Panc1 (cell line): ENCODE measurements at regions not wholly inside any gene's neighbourhood (a gene's known extent, or its start where the extent isn't known, plus 50 kb on each side); places are given as distances from the start of the nearest gene placed in this dataset.

Experiments
- ATAC-seq: fragments of 200-7000 bp; cut with Tn5 transposase; 2 replicates; pipeline ENCODE4 v1.9.1; 2020; ENCODE audit warnings: mild to moderate bottlenecking, moderate library complexity
- BruUV-seq: library from RNA; stranded (reverse); fragments of 400-500 nt; replicated peaks from 2 replicates; lab custom pipeline; 2021; lab: Mats Ljungman, UMichigan
- CTCF ChIA-PET: fragments of 300-600 bp; sonication (Branson Sonifier 250); formaldehyde crosslinking; loops from one replicate; lab custom pipeline; 2022; ENCODE audit warnings: antibody characterized with exemption; lab: Charles Lee
- POLR2A ChIA-PET: fragments of 300-600 bp; sonication (Branson Sonifier 250); formaldehyde crosslinking; loops from one replicate; lab custom pipeline; 2022; ENCODE audit warnings: antibody characterized with exemption; lab: Charles Lee
- DNase-seq: peaks from one replicate; pipeline ENCODE4 v3.0.0-alpha.2; 2010; ENCODE audit warnings: low read depth, low spot score
- H3K27ac ChIP-seq: 2 replicates; pipeline ENCODE4 v1.5.1; 2011; ENCODE audit warnings: mild to moderate bottlenecking, low read length, inconsistent platforms
- H3K27me3 ChIP-seq: fragments of 200-500 bp; sonication (Bioruptor generic); 2 replicates; pipeline ENCODE4 v1.6.0; 2014; ENCODE audit warnings: low read length, inconsistent platforms; ENCODE audit not compliant: control insufficient read depth, insufficient read depth
- H3K36me3 ChIP-seq: fragments of 200-500 bp; sonication (Bioruptor generic); 2 replicates; pipeline ENCODE4 v1.5.1; 2014; ENCODE audit warnings: inconsistent platforms, mild to moderate bottlenecking, low read length, moderate library complexity; ENCODE audit not compliant: control insufficient read depth, insufficient read depth
- H3K4me1 ChIP-seq: 2 replicates; pipeline ENCODE4 v1.5.1; 2011; ENCODE audit warnings: inconsistent platforms, mild to moderate bottlenecking, low read length, moderate library complexity; ENCODE audit not compliant: control insufficient read depth, insufficient read depth
- H3K4me3 ChIP-seq, 2 experiments: 2 replicates each; pipeline ENCODE4 v1.5.1; 2011 to 2012; ENCODE audit warnings: low read depth in 2 of 2, low read length in 2 of 2, mild to moderate bottlenecking in 2 of 2, inconsistent platforms in 1 of 2, moderate library complexity in 1 of 2
- H3K9me3 ChIP-seq: fragments of 200-500 bp; sonication (Bioruptor generic); 2 replicates; pipeline ENCODE4 v1.5.1; 2014; ENCODE audit warnings: low read depth, mild to moderate bottlenecking, inconsistent platforms, low read length, moderate library complexity; ENCODE audit not compliant: control insufficient read depth, insufficient read depth
- POLR2AphosphoS5 ChIP-seq: IDR thresholded peaks from 2 replicates; pipeline ENCODE4 v1.6.1; 2012; ENCODE audit warnings: mild to moderate bottlenecking, low read depth, low read length, moderate library complexity
- SIN3A ChIP-seq: IDR thresholded peaks from 2 replicates; pipeline ENCODE4 v1.6.1; 2012; ENCODE audit warnings: low read depth, mild to moderate bottlenecking, low read length, moderate library complexity, borderline replicate concordance; ENCODE audit not compliant: insufficient read depth
- TCF7L2 ChIP-seq: IDR thresholded peaks from 2 replicates; pipeline ENCODE4 v1.6.1; 2011; ENCODE audit warnings: mild to moderate bottlenecking, low read depth, low read length, inconsistent platforms
- in situ Hi-C: cut with HindIII; loops from 2 replicates; pipeline ENCODE4 v1.10.0; 2016; ENCODE audit warnings: low sequenced_read_pairs, low pct_unique_long_range_greater_than_20kb
- intact Hi-C: fragments of 100-400 bp; cut with micrococcal nuclease; formaldehyde crosslinking; loops from one replicate; pipeline ENCODE4 v1.10.0; 2022; ENCODE audit not compliant: unreplicated experiment
- TF ChIP-seq, protein P1 (sequence below), 2 experiments: IDR thresholded peaks; 2 replicates each; pipeline ENCODE4 v1.6.1; 2011 to 2012; ENCODE audit warnings: low read depth in 2 of 2, control low read depth in 1 of 2, low read length in 1 of 2, mild to moderate bottlenecking in 1 of 2, moderate library complexity in 1 of 2; ENCODE audit not compliant: insufficient read depth in 1 of 2
- TF ChIP-seq, protein P2 (sequence below): fragments of 450-650 bp; IDR thresholded peaks from 2 replicates; pipeline ENCODE4 v1.5.1; 2017; ENCODE audit warnings: mild to moderate bottlenecking

DNA sequence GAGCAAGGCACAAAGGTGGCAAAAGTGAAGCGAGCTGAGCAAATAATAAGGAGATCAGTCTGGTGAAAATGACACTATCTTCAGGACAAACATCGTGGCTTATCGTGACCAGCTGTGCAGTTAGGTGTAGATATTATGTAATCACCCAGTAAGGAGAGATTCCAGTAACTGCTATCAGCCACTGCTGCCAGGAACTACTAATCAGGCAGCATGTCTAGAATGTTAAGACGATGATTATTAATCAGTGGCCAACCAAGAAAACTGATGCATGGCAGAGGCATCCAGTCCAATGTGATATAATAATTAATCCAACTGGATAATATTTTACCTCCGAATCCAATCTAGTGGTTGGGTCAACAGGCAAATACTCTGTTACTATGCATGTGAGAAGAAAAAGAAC lies 252.7 kb upstream of the ZPLD1 start:
- ATAC-seq (no peak), DNase-seq (no peak)
- H3K36me3 ChIP-seq, result no peaks in the 10 kb centered on the region
- ChIA-PET CTCF (no interaction called here), POLR2A (no interaction called here)
- in situ Hi-C loops, result no loop called here
- no peak overlapping the region for H3K4me3 ChIP-seq
- no peaks in the 10 kb centered on the region for H3K4me1 ChIP-seq
- TF ChIP-seq, protein P1, sequence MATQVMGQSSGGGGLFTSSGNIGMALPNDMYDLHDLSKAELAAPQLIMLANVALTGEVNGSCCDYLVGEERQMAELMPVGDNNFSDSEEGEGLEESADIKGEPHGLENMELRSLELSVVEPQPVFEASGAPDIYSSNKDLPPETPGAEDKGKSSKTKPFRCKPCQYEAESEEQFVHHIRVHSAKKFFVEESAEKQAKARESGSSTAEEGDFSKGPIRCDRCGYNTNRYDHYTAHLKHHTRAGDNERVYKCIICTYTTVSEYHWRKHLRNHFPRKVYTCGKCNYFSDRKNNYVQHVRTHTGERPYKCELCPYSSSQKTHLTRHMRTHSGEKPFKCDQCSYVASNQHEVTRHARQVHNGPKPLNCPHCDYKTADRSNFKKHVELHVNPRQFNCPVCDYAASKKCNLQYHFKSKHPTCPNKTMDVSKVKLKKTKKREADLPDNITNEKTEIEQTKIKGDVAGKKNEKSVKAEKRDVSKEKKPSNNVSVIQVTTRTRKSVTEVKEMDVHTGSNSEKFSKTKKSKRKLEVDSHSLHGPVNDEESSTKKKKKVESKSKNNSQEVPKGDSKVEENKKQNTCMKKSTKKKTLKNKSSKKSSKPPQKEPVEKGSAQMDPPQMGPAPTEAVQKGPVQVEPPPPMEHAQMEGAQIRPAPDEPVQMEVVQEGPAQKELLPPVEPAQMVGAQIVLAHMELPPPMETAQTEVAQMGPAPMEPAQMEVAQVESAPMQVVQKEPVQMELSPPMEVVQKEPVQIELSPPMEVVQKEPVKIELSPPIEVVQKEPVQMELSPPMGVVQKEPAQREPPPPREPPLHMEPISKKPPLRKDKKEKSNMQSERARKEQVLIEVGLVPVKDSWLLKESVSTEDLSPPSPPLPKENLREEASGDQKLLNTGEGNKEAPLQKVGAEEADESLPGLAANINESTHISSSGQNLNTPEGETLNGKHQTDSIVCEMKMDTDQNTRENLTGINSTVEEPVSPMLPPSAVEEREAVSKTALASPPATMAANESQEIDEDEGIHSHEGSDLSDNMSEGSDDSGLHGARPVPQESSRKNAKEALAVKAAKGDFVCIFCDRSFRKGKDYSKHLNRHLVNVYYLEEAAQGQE (IDR thresholded peaks at IDR 0.05; ENCODE audit: insufficient read depth in 1 of 2, low read depth in 2 of 2, low read length in 1 of 2), result no peak
- TF ChIP-seq TCF7L2 (no peak), SIN3A (no peak)
- TF ChIP-seq, protein P2, sequence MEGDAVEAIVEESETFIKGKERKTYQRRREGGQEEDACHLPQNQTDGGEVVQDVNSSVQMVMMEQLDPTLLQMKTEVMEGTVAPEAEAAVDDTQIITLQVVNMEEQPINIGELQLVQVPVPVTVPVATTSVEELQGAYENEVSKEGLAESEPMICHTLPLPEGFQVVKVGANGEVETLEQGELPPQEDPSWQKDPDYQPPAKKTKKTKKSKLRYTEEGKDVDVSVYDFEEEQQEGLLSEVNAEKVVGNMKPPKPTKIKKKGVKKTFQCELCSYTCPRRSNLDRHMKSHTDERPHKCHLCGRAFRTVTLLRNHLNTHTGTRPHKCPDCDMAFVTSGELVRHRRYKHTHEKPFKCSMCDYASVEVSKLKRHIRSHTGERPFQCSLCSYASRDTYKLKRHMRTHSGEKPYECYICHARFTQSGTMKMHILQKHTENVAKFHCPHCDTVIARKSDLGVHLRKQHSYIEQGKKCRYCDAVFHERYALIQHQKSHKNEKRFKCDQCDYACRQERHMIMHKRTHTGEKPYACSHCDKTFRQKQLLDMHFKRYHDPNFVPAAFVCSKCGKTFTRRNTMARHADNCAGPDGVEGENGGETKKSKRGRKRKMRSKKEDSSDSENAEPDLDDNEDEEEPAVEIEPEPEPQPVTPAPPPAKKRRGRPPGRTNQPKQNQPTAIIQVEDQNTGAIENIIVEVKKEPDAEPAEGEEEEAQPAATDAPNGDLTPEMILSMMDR, result no peak
- peaks cover 3% of the 10 kb centered on the region; the same call in 1 of the 2 replicates for H3K9me3 ChIP-seq
- H3K27me3 ChIP-seq, result no peaks in the 10 kb centered on the region
- intact Hi-C loops, result no loop called here
- no peak overlapping the region for H3K27ac ChIP-seq
- no TSS peak for BruUV-seq

DNA sequence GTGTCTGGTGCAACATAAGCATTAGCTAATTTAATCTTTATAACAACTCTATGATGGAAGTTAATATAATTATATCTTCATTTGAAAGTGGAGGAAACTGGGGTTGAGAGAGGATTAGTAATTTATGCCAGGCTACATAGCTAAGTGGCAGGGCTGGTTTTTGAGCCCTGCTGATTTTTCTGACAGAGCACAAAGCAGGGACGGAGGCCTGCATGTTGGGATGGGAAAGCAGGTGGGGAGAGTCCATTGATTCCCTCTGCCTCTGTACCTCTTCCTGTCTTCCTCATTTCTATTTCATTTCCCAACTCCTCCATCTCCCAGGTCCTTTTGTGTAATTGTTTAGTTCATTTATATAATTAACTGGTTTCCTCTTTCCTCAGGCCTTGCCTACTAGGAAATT lies 251.6 kb upstream of the ZPLD1 start:
- ChIA-PET POLR2A (no interaction called here), CTCF (no interaction called here)
- intact Hi-C loops (no loop called here), in situ Hi-C loops (no loop called here)
- Histone ChIP-seq H3K4me1 (no peaks in the 10 kb centered on the region), H3K36me3 (no peaks in the 10 kb centered on the region), H3K9me3 (peaks cover 3% of the 10 kb centered on the region; the same call in 1 of the 2 replicates), H3K4me3 (no peak overlapping the region), H3K27me3 (no peaks in the 10 kb centered on the region), H3K27ac (no peak overlapping the region)
- no TSS peak for BruUV-seq
- TF ChIP-seq, protein P1 (IDR thresholded peaks at IDR 0.05; ENCODE audit: insufficient read depth in 1 of 2, low read depth in 2 of 2, low read length in 1 of 2), result no peak
- TF ChIP-seq, protein P2, result no peak
- TF ChIP-seq TCF7L2, result no peak
- TF ChIP-seq SIN3A, result no peak
- no peak for TF ChIP-seq POLR2AphosphoS5
- no peak for ATAC-seq
- no peak for DNase-seq
